ENCODE measurements at regions not wholly inside any gene's neighbourhood (a gene's known extent, or its start where the extent isn't known, plus 50 kb on each side); places are given as distances from the start of the nearest gene placed in this dataset.
"Not testable (repeated sequence)": the region's sequence is repeated elsewhere in the genome, so short reads cannot be mapped to it uniquely, and the experiment has no call there.

- not testable (repeated sequence) for DNase-seq (ENCODE audit: low read depth)
Measured at GRCh38 chr17:15860774-15861173, 84.2 kb upstream of the ADORA2B start.

DNA sequence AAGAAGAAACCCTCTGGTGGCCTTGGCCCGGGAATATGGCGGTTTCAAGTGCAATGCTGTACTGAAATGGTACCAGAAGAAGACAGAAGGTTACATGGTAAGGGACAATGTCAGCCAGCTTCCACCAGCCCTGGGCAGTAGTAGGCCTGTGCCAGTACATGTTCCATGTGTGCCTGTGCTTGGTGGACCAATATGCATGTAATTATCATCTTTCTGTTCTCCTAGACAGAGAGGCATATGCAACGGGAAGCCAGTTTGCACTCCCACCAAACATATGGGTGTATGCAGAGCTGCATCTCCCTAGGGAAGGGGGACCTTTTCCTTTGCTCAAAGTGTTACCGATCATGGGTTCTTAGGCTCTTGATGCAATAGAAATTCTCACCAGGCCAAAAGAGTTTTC, 80.9 kb upstream of the ADORA2B start:
- not testable (repeated sequence) for DNase-seq (ENCODE audit: low read depth)

DNA sequence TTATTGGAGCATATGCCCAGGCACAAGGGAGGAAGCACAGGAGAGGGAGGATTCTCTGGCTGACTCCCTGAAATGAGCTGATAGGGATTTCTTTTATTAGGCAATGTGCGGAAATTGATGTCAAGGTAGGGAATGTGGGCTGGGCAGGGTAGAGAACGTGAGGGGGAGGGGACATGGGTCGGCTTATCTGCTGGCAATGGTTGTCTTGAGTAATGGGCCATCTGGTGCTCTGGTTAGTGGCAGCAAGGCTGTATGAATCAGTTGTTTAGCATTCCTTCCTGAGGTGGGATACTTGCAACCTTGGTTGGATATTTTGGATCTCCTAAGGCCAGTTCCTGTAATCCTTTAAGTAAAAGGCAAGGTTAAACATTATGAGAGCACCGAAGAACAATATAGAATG, 80.5 kb upstream of the ADORA2B start:
- not testable (repeated sequence) for DNase-seq (ENCODE audit: low read depth)

- DNase-seq (ENCODE audit: low read depth) = not testable (repeated sequence)
Measured at GRCh38 chr17:15866015-15866414, 78.9 kb upstream of the ADORA2B start.

DNA sequence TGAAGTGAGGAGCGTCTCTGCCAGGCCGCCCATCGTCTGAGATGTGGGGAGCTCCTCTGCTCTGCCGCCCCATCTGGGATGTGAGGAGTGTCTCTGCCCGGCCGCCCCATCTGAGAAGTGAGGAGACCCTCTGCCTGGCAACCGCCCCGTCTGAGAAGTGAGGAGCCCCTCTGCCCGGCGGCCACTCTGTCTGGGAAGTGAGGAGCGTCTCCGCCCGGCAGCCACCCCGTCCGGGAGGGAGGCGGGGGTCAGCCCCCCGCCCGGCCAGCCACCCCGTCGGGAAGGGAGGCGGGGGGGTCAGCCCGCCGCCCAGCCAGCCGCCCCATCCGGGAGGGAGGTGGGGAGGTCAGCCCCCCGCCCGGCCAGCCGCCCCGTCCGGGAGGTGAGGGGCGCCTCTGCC, 77.6 kb upstream of the ADORA2B start:
- DNase-seq (ENCODE audit: low read depth) = not testable (repeated sequence)

DNA sequence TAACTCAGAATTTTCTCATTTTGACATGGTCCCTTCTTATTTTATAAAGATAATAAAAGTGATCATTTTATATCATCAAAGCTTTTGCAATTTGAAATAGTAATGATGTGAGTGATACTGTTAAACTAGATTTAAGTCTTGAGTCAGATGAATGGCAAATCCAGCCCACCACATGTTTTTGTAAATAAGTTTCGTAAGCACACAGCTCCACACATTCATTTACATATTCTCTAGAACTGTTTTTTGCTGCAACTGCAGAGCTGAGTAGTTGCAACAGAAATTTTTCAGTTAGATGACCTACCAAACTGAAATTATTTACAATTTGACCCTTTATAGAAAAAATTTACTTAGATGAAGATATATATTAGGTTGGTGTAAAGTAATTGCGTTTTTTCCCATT, 75.1 kb upstream of the ADORA2B start:
- not testable (repeated sequence) for DNase-seq (ENCODE audit: low read depth)

- DNase-seq (ENCODE audit: low read depth) = not testable (repeated sequence)
Measured at GRCh38 chr17:15872677-15873076, 72.3 kb upstream of the ADORA2B start.

- DNase-seq (ENCODE audit: low read depth) = not testable (repeated sequence)
Measured at GRCh38 chr17:15877882-15878500, 66.9 kb upstream of the ADORA2B start.

- no peak for DNase-seq (ENCODE audit: low read depth)
Measured at GRCh38 chr17:15882058-15882720, 62.7 kb upstream of the ADORA2B start.

- no peak for DNase-seq (ENCODE audit: low read depth)
Measured at GRCh38 chr17:15882777-15883176, 62.2 kb upstream of the ADORA2B start.

GRCh38 chr17:15883617-15884111, 61.3 kb upstream of the ADORA2B start:
- no peak for DNase-seq (ENCODE audit: low read depth)

GRCh38 chr17:15884731-15885130, 60.2 kb upstream of the ADORA2B start:
- DNase-seq (ENCODE audit: low read depth) = no peak

GRCh38 chr17:15885770-15886169, 59.2 kb upstream of the ADORA2B start:
- no peak for DNase-seq (ENCODE audit: low read depth)

- no peak for DNase-seq (ENCODE audit: low read depth)
Measured at GRCh38 chr17:15886221-15886620, 58.7 kb upstream of the ADORA2B start.

- DNase-seq (ENCODE audit: low read depth) = no peak
Measured at GRCh38 chr17:15886804-15887203, 58.1 kb upstream of the ADORA2B start.

GRCh38 chr17:15888436-15888835, 56.5 kb upstream of the ADORA2B start:
- no peak for DNase-seq (ENCODE audit: low read depth)

GRCh38 chr17:15890279-15890892, 54.5 kb upstream of the ADORA2B start:
- DNase-seq (ENCODE audit: low read depth) = no peak

DNA sequence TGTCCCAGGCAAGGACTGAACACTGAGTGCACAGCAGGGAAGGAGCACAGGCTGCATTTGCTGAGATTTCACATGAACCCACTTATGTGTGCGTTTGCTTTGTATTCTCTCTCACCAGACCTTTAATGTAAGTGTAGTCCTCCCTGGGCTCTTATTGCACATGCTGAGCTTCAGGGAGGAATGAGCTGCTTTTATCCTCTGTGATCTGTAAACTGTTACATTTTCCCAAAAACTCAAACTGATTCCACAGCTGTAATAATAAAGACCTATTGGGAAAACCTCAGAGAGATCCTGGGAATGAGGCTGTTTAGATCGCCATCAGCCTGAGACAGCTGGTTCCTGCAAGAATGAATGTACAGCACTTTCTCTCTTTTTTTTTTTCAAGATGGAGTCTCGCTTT, 53.6 kb upstream of the ADORA2B start:
- DNase-seq (ENCODE audit: low read depth) = no peak

DNA sequence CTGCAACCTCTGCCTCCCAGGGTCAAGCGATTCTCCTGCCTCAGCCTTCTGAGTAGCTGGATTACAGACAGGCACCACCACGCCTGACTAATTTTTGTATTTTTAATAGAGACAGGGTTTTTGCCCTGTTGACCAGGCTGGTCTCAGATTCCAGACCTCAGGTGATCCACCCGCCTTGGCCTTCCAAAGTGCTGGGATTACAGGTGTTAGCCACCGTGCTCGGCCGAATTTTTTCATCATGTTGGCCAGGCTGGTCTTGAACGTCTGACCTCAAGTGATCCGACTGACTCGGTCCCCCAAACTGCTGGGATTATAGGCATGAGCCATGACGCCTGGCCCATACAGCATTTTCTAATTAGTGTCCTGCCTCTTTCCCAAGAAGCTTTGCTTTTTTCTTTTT, 52.7 kb upstream of the ADORA2B start:
- DNase-seq (ENCODE audit: low read depth) = no peak

GRCh38 chr17:15892731-15893657, 51.9 kb upstream of the ADORA2B start:
- DNase-seq (ENCODE audit: low read depth) = no peak

DNA sequence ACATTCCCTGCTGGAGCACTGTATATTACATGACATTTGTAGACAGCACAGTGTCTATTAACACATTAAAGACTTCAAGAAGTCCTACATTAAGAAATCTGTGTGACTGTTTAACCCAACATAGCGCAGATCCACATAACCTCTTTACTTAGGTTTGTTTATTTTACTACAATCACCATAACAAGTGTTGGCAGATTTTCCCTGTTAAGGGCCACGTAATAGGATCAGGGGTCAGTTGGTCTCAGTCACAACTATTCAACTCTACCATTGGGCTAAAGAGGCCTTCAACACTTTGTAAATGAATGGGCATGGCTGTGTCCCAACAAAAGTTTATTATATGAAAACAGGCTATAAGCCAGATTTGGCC, 51.3 kb upstream of the ADORA2B start:
- DNase-seq (ENCODE audit: low read depth) = no peak

DNA sequence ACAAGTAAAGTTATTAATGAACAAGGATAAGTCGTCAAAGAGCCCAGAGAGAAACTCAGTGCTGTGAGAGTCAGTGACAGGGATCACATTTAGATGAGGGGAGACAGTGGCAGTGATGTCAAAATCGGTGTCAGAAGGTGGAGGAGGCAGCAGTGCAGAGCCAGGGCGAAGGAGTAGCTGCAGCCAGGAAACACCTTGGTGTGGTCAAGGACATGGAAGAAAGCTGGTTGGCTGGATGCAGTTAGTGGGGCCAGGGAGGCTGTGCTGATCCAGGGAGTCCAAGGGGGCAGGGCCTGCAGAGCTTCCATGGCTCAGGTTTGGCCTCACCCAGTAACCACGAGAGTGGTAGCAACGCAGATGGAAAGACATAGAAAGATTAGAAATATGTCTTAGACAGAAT, 50.7 kb upstream of the ADORA2B start:
- DNase-seq (ENCODE audit: low read depth) = no peak
